HL-60 (cell line): ENCODE measurements at regions not wholly inside any gene's neighbourhood (a gene's known extent, or its start where the extent isn't known, plus 50 kb on each side); places are given as distances from the start of the nearest gene placed in this dataset.

ENCODE experiments used
- POLR2AphosphoS5 ChIP-seq: IDR thresholded peaks from 2 replicates; pipeline ENCODE4 v1.6.1; 2012; ENCODE audit warnings: low read depth
- SPI1 ChIP-seq: IDR thresholded peaks from 2 replicates; pipeline ENCODE4 v1.6.1; 2012; ENCODE audit warnings: low read depth, mild to moderate bottlenecking, borderline replicate concordance
- TF ChIP-seq, protein P1 (sequence below): IDR thresholded peaks from one replicate; pipeline ENCODE4 v1.5.1; 2011; ENCODE audit warnings: low read length, control low read depth, inconsistent platforms; ENCODE audit not compliant: insufficient read depth

- no peak for TF ChIP-seq SPI1
- TF ChIP-seq POLR2AphosphoS5, result no peak
- TF ChIP-seq, protein P1, sequence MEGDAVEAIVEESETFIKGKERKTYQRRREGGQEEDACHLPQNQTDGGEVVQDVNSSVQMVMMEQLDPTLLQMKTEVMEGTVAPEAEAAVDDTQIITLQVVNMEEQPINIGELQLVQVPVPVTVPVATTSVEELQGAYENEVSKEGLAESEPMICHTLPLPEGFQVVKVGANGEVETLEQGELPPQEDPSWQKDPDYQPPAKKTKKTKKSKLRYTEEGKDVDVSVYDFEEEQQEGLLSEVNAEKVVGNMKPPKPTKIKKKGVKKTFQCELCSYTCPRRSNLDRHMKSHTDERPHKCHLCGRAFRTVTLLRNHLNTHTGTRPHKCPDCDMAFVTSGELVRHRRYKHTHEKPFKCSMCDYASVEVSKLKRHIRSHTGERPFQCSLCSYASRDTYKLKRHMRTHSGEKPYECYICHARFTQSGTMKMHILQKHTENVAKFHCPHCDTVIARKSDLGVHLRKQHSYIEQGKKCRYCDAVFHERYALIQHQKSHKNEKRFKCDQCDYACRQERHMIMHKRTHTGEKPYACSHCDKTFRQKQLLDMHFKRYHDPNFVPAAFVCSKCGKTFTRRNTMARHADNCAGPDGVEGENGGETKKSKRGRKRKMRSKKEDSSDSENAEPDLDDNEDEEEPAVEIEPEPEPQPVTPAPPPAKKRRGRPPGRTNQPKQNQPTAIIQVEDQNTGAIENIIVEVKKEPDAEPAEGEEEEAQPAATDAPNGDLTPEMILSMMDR, result no peak
Observed at GRCh38 chr2:157127249-157128012, 130.1 kb upstream of the GALNT5 start.
